HG03175 (cell line): ENCODE measurements at regions not wholly inside any gene's neighbourhood (a gene's known extent, or its start where the extent isn't known, plus 50 kb on each side); places are given as distances from the start of the nearest gene placed in this dataset.
"Not testable (repeated sequence)": the region's sequence is repeated elsewhere in the genome, so short reads cannot be mapped to it uniquely, and the experiment has no call there.

Source experiments
- ATAC-seq: cut with Tn5 transposase; IDR thresholded peaks from one replicate; pipeline ENCODE4 v1.9.1; 2021; ENCODE audit warnings: mild to moderate bottlenecking, moderate library complexity; ENCODE audit not compliant: unreplicated experiment

DNA sequence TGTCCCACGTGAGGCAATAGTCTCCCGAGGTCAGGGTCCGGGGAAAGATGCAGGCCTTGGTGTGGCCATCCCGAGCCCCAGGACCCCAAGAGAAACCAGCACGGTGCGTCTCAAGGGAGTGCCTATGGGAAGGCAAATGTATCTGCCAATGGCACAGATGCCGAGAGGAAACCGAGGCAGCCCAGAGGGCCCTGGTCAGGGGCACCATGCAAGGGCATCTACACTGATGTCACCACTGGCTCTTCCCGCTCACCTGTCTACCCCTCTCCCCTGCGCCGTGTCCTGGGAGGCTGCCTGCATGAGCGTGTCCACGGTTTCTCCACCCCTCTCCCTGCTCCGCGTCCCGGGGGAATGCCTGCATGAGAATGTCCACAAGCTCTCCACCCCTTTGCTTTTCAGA lies 1318.8 kb downstream of the TBC1D22A start:
- no peak for ATAC-seq

DNA sequence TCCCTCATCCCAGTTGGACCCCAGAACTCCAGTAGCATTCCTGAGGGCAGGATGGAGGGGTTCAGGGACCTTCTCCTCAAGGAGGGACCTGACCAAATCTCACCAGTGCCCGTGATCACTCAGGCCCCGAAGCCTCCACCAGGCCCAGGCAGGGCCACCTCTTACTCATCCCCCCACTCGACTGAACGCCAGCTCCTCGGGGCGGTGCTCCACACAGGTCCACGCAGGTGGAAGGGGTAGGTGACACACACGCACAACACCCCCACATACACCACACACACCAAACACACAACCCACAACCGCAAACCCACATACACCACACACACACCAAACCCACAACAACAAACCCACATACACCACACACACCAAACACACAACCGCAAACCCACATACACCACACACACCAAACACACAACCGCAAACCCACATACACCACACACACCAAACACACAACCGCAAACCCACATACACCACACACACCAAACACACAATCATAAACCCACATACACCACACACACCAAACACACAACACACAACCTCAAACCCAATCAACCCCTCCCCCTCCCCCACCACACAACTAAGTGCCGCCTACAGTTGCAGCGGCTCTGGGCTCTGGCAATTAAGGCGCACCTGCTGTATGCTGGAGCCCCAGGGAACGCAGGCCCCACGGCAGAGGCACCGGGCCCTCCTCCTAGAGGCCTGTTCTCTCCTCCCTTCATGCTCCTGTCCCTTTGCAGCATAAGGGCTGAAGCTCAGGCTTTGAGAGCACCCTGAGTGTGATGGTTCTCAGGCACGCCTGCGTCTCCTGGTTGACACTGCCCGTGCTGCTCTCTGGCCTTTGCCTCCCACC lies 1318.1 kb downstream of the TBC1D22A start:
- no peak for ATAC-seq

DNA sequence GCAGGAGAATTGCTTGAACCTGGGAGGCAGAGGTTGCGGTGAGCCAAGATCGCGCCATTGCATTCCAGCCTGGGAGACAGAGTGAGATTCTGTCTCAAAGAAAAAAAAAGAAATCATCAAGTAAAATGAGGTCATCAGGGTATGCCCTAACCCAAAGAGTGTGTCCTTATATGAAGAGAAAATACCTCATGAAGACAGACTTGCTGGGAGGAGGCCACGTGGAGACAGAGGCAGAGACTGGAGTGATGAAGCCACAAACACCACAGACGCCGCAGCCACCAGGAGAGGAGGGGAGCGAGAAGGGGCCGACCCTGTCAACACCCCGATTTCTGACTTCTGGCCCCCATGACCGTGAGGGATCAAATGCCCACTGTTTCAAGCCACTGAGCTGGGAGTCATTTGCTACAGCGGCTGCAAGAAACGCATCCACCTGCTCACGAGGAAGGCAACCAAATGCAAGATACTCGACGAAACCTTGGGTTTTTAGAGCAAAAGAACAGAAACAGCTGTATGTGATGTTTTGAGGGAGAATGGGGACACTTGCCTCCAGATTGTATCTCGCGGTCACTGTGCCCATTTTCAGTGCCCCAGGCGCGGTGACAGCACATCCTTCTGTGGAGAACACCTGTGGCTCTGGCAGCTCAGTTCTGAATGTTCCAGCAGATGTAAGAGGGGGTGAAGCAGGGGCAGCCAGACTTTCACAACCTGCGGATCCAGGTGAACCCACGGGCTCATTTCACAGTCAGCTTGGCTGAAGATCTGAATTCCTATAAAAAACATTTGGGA lies 1317.2 kb downstream of the TBC1D22A start:
- ATAC-seq, result no peak

DNA sequence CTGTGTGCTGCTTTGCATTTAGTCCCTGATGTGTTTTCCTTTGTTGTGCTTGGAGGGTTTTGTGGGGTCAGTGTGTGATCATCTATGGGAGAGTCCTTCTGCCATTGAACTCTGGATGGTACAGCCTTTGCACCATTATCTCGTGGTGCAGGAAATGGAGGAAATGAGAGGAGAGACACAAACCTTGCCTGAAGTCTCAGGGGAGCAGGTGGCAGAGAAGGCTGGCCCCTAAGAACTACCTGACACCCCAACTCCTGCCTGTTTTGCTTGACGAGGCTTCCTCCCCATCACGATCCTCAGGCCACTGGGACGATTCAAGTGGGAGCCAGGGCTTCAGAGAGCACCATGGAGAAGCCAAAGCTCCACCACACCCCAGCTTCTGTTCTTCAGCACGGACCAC lies 1316.4 kb downstream of the TBC1D22A start:
- no peak for ATAC-seq

DNA sequence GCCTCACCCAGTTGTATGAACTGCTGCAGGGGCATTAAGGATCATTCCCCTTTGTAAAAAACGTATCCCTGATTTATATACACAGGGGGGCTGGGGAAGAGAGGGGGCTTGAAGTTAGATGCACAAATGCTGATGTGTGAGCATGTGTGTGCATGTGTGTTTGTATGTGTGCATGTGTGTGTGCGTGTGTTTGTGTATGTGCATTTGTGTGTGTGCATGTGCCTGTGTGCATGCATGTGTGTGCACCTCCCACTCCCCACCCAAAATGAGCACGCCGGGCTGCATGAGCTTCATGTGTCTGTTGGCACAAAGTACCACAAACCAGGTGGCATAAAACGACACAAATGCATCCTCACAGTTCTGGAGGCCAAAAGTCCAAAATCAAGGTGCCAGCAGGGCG lies 1315.2 kb downstream of the TBC1D22A start:
- ATAC-seq, result no peak

DNA sequence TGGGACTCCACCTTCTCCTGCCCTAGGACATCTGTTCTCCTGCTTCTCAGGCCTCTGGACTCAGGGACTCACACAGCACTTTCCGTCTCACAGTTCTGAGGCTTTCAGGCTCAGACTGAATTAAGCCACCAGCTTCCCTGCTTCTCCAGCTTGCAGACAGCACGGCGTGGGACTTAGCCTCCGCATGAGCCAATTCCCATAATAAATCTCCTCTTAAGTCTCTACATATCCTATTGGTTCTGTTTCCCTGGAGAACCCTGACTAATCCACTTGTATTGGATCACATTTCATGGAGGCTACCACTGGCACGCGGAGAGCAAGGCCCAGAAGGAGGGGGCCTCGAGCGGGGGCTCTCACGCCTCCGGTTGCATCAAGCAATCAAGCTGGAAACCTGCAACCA lies 1313.6 kb downstream of the TBC1D22A start:
- ATAC-seq, result no peak

DNA sequence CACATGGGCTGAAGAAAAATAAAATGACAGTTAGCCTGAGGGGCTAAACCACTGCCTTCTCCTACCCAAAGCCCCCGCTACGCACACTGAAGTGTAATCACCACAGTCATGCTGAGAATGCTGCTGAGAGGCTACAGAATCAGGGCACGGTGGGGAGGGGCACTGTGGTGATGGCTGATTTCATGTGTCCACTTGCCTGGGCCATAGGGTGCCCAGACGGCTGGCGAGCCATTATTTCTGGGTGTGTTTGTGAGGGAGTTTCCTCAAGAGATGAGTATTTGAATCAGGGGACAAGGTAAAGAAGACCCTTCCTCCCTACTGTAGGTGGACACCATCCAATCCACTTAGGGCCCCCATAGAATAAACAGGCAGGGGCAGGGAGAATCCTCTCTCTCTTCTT lies 1313.2 kb downstream of the TBC1D22A start:
- ATAC-seq, result no peak

DNA sequence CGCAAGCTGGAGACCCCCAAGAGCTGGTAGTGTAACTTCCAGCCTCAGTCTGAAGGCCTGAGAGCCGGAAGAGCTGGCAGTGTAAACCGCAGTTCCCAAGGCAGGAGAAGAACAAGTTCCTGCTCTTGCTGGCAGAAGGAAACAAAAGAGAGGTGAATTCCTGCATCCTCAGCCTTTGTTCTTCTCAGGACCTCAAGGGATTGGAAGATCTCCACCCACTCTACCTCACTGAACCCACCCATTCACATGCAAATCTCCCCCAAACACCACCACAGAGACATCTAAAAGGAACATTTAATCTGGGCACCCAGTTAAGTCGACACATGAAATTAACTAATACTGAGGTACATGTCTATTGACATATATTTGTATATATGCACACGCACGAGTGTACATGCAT lies 1310.3 kb downstream of the TBC1D22A start:
- no peak for ATAC-seq

DNA sequence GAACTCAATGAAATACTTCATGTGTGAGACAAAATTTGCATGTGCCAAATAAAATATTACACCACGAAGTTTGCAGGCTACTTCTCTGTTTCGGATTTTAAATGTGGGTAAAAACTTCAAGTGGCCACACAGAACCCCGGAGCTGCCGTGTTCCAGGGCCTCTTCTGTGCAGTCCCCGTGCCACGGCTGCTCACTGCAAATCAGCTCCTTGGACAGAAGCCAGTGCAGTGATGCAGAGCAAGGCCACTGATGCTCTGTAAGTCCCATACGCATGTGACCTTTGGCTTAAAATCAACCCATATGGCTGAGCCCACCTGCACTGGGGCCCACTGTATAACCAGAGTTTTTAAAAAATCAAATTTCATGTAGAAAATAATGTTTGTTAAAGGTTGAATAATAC lies 1309.4 kb downstream of the TBC1D22A start:
- ATAC-seq, result no peak

DNA sequence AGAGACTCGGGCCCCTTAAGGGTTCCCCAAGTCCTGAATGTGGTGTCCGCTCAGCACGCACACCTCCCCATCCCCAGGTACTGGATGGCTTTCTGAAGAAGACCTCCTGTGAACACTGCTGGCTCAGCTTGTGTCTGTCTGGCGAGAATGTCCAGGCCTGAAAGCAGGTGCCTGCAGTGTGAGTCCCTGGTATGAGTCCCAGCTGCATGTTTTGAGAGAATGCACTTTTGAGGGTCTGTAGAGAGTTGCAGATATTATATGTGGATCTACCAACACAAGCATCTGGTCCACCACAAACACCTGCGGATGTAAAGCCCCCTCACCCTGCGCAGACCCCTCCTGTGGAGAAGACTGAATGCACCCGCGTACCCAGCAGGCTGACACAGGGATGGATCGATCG lies 1308.9 kb downstream of the TBC1D22A start:
- ATAC-seq, result no peak

DNA sequence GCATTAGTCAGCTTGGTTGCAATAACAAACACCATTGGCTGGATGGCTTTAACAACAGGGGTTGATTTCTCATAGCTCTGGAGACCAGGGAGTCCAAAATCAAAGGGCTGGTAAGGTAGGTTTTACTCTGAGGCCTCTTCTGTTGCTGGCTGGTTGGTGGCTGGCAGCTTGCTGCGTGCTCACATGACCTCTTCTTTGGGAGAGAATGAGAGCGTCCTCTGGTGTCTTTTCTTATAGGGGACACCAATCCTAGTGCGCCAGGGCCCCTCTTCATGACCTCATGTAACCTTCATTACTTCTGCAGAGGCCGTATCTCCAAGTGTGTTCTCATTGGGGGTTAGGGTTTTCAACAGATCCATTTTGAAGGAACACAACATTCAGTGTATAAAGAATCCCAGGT lies 1308.3 kb downstream of the TBC1D22A start:
- ATAC-seq, result no peak

DNA sequence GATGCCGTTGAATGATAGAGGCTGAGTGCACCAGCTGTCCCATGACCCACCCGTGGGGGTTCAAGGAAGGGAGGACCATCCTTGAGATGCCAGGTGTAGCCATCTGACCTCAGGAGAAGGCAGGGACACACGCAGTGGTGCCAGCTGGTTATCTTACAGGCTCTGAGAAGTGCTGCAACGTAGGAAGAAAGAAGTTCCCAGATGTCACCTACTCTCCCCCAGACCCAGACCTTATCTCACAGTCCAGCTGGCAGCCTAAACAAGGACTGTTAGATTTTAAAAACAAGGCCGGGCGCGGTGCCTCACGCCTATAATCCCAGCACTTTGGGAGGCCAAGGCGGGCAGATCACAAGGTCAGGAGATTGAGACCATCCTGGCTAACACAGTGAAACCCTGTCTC lies 1307.6 kb downstream of the TBC1D22A start:
- no peak for ATAC-seq

DNA sequence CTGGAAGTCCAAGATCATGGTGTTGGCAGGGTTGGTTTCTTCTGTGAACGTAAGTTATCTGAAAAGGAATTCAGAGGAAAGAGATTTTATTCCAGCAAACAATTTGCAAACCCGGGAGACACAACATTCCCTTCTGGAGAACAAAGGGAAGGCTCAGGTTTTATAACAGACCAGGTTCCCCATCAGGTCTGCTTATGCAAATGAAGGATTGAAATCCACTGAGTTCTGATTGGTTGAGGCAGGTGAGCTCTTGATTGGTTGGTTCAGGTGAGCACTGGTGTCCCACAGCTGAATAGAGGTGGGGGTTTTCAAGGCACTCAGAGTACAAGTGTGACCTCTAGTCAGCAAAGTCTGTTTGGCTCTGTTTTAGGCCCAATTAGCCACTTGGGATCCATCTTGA lies 1306.8 kb downstream of the TBC1D22A start:
- ATAC-seq, result no peak

DNA sequence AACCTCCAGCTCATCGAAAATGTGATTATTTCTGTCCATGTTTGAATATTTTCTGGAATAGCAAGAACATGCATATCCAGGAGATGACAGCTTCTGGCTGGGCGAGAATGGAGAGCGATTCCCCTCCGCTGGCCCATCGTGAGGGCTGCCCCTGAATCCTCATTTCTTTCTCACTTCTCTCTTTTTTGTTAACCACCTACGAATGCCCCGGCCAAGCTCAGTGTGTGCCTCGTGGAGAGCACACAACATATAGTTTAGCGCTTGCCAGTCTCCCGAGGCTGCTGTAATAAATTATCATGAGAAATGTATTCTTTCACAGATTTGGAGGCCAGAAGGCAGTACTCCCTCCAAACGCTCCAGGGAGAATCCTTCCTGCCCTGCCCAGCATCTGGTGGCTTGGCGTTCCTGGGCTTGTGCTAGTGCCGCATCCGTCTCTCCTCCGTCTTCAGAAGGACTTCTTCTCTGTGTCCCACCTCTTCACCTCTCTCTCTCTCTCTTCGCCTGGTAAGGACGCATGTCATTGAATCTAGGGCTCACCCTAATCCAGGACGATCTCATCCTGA lies 1306.0 kb downstream of the TBC1D22A start:
- no peak for ATAC-seq

DNA sequence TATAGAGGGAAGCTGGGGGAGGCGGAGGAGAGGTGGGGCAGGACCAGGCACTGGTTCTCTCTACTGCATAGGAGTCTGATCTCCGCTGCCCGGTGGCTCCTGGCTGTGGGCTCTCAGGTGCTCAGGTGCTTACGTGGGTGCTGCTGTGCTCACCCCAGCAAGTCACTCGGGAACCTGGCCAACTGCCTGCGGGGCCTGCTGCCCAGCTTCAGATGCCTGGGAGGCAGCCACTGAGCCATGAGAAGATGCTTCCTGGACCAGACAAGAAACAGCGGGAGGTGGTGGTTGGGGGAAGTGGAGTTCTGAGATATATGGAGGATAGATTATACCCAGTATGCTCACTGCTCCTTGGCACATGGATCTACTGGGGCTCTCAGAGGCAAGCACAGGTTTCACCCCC lies 1303.4 kb downstream of the TBC1D22A start:
- no peak for ATAC-seq

DNA sequence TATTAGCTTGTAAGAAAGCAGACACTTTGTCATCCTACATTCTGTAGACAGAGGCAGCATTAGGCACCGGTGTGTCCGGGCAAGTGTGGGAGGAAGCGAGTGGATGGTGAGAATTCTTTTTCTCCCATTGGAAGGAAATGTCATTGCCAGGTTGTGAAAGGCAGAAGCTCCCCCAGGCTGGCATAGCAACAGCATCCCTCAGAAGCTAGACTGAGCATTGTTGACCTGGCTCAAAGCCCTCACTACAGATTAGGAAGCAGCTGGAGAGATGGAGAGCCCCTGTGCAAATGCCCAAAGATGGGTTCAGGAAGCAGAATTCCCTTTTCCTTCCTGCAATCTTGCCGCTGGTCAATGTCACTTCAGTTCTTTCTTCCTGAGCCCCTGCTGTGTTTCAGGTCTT lies 1299.3 kb downstream of the TBC1D22A start:
- ATAC-seq, result no peak

DNA sequence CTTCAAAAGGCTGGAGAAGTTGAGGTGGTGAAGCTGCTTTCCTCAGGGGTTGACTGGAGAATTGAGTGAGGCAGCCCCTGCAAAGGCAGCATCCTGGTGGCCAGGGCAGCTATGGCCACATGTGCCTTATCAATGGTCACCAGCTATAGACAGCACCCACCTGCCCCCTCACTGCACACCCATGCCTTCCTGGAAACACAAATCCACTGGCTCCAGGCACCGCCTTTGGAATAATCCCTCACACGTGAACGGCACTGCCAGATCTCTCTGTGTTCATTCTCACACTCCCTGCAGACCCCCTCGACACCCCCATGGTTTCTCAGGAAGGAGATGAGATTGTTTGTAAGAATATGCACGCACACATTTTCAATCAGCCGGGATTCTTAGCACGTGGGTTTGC lies 1297.8 kb downstream of the TBC1D22A start:
- no peak for ATAC-seq

DNA sequence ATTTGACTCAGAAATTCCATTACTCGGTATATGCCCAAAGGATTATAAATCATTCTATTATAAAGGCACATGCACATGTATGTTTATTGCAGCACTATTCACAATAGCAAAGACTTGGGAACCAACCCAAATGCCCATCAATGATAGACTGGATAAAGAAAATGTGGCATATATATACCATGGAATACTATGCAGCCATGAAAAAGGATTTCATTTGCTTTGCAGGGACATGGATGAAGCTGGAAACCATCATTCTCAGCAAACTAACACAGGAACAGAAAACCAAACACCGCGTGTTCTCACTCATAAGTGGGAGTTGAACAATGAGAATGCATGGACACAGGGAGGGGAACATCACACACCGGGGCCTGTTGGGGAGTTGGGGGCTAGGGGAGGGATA lies 1297.1 kb downstream of the TBC1D22A start:
- not testable (repeated sequence) for ATAC-seq

DNA sequence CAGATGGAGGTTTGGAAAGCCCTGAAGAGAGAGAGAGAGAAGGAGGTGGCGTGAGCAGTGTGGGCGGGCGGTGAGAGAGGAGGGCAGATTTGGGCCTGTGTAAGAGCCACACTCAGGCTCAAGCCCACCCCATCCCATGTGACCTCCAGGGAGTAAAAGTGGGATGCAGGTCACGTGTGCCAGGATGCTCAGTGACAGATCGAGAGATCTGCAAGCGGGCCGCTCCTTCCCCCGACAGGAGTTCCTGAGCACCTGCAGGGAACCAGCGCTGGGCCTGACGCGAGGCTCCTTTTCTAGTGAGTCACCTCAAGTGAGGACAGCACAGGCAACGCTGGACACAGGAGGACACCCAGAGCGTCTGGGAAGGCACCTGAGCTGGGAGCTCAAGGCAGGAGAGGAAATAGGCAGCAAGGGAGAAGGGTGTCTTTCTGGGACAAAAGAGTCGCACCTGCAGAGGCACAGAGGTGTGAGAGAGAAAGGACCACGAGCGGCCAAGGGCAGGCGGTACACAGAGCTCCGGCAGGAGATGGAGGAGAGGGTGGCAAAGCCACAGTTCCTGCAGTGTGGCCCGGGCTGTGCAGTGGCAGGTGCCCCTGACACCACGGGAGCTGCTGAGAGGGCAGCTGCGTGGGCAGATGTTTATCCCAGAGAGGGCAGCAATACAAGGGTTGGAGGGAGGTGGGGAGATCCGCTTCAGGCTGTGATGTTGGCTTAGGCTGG lies 1294.8 kb downstream of the TBC1D22A start:
- ATAC-seq, result no peak

DNA sequence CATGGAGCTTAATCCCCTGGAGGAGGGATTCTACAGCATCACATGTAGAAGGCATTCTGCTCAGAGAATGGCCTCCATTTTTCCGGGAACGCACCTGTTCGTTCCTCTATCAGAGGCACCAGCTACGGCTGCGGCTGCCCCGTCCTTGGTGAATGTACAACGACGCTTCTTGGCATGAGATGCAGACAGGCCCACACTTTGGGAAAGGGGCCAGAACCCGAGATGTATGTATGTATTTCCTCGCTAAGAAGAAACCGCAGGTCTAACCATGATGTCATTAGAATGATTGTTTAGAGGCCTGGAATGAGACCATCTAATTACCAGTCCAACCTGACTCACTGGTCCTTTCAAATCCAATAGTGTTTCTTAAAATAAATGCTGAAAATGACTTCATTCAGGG lies 1293.4 kb downstream of the TBC1D22A start:
- no peak for ATAC-seq

DNA sequence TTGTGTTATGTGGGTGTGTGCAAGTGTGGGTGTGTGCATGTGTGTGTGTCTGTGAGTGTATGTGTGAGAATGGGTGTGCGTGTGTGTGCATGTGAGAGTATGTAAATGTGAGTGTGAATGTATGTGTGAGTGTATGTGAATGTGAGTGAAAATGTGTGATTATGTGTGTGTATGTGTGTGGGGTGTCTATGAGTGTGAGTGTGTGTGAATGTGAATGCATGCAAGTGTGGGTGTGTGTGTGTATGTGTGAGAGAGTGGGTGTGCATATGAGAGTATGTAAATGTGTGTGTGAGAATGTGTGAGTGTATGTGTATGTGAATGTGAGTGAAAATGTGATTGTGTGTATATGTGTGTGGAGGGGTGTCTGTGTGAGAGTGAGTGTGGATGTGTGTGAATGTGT lies 1292.7 kb downstream of the TBC1D22A start:
- ATAC-seq, result no peak
